ENCODE measurements at regions not wholly inside any gene's neighbourhood (a gene's known extent, or its start where the extent isn't known, plus 50 kb on each side); places are given as distances from the start of the nearest gene placed in this dataset.
"Not testable (repeated sequence)": the region's sequence is repeated elsewhere in the genome, so short reads cannot be mapped to it uniquely, and the experiment has no call there.

DNA sequence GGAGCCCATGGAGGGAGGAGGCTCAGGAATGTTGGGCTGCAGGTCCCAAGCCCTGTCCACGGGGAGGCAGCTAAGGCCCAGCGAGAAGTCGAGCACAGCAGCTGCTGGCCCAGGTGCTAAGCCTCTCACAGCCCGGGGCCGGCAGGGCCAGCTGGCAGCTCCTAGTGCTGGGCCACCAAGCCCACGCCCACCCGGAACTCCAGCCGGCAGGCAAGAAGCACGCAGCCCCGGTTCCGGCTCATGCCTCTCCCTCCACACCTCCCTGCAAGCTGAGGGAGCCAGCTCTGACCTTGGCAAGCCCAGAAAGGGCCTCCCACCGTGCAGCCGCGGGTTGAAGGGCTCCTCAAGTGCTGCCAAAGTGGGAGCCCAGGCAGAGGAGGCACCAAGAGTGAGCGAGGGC lies 121.3 kb upstream of the HMX1 start:
- TF ChIP-seq, protein P1, sequence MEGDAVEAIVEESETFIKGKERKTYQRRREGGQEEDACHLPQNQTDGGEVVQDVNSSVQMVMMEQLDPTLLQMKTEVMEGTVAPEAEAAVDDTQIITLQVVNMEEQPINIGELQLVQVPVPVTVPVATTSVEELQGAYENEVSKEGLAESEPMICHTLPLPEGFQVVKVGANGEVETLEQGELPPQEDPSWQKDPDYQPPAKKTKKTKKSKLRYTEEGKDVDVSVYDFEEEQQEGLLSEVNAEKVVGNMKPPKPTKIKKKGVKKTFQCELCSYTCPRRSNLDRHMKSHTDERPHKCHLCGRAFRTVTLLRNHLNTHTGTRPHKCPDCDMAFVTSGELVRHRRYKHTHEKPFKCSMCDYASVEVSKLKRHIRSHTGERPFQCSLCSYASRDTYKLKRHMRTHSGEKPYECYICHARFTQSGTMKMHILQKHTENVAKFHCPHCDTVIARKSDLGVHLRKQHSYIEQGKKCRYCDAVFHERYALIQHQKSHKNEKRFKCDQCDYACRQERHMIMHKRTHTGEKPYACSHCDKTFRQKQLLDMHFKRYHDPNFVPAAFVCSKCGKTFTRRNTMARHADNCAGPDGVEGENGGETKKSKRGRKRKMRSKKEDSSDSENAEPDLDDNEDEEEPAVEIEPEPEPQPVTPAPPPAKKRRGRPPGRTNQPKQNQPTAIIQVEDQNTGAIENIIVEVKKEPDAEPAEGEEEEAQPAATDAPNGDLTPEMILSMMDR (IDR thresholded peaks at IDR 0.05): not testable (repeated sequence)
- not testable (repeated sequence) for TF ChIP-seq POLR2A (IDR thresholded peaks at IDR 0.05)

Data from transverse colon (tissue), 3 donors.